Naive thymus-derived CD4-positive, alpha-beta T cell (primary cell): ENCODE measurements at regions not wholly inside any gene's neighbourhood (a gene's known extent, or its start where the extent isn't known, plus 50 kb on each side); places are given as distances from the start of the nearest gene placed in this dataset.

Experiments used
- ATAC-seq: fragments of 150-1000 bp; cut with Tn5 transposase; 2 replicates; pipeline ENCODE4 v1.10.0; 2021; ENCODE audit warnings: mild to moderate bottlenecking, moderate library complexity
- CTCF ChIA-PET: fragments of 350-600 bp; sonication (Branson Sonifier 250); formaldehyde crosslinking; loops from one replicate; lab custom pipeline; 2021; ENCODE audit warnings: antibody characterized with exemption; lab: Charles Lee
- POLR2A ChIA-PET: fragments of 350-600 bp; sonication (Branson Sonifier 250); formaldehyde crosslinking; loops from one replicate; lab custom pipeline; 2021; ENCODE audit warnings: antibody characterized with exemption, inconsistent platforms; lab: Charles Lee
- DNase-seq, 9 donors: peaks; one replicate each; pipeline versions ENCODE4 v3.0.0 to v3.0.0-alpha.2; 2020 to 2022; ENCODE audit warnings: mixed read lengths in 1 of 9
- H3K27ac ChIP-seq: one replicate; pipeline ENCODE4 v1.7.0; 2013; ENCODE audit warnings: mild to moderate bottlenecking, low read depth, low read length, moderate library complexity
- H3K27me3 ChIP-seq, 2 donors: one replicate each; pipeline ENCODE4 v1.7.0; 2013; ENCODE audit warnings: low read length in 2 of 2, mild to moderate bottlenecking in 2 of 2, moderate library complexity in 2 of 2; ENCODE audit not compliant: control insufficient read depth in 2 of 2, insufficient read depth in 2 of 2
- H3K36me3 ChIP-seq, 3 experiments: 1 replicate in 2 of 3; 2 replicates in 1 of 3; pipeline ENCODE4 v1.7.0; 2013; ENCODE audit warnings: low read length in 3 of 3, mild to moderate bottlenecking in 3 of 3, moderate library complexity in 1 of 3; ENCODE audit not compliant: insufficient read depth in 3 of 3, control insufficient read depth in 2 of 3
- H3K4me1 ChIP-seq, 2 donors: one replicate each; pipeline ENCODE4 v1.7.0; 2013; ENCODE audit warnings: low read length in 2 of 2, mild to moderate bottlenecking in 2 of 2, moderate library complexity in 1 of 2; ENCODE audit not compliant: control insufficient read depth in 2 of 2, insufficient read depth in 2 of 2
- H3K4me3 ChIP-seq: 2 replicates; pipeline ENCODE4 v1.7.0; 2013; ENCODE audit warnings: mild to moderate bottlenecking, low read length
- H3K9me3 ChIP-seq, 3 experiments: 1 replicate in 2 of 3; 2 replicates in 1 of 3; pipeline ENCODE4 v1.7.0; 2013; ENCODE audit warnings: low read length in 3 of 3; ENCODE audit not compliant: control insufficient read depth in 2 of 3
- H3K27ac Mint-ChIP-seq, 9 donors: one replicate each; pipeline ENCODE4 v1.8.0; 2020 to 2022; ENCODE audit warnings: mixed read lengths in 9 of 9, mild to moderate bottlenecking in 8 of 9, moderate library complexity in 5 of 9, inconsistent platforms in 2 of 9
- H3K27me3 Mint-ChIP-seq, 5 donors: one replicate each; pipeline ENCODE4 v1.8.0; 2021 to 2022; ENCODE audit warnings: mixed read lengths in 5 of 5, mild to moderate bottlenecking in 1 of 5
- H3K36me3 Mint-ChIP-seq, 5 donors: one replicate each; pipeline ENCODE4 v1.8.0; 2020 to 2022; ENCODE audit warnings: mixed read lengths in 5 of 5, mild to moderate bottlenecking in 3 of 5, inconsistent platforms in 1 of 5
- H3K4me1 Mint-ChIP-seq, 7 donors: one replicate each; pipeline ENCODE4 v1.8.0; 2020 to 2022; ENCODE audit warnings: mixed read lengths in 7 of 7, mild to moderate bottlenecking in 3 of 7, inconsistent platforms in 1 of 7
- H3K4me3 Mint-ChIP-seq, 10 donors: one replicate each; pipeline ENCODE4 v1.8.0; 2020 to 2022; ENCODE audit warnings: mild to moderate bottlenecking in 10 of 10, mixed read lengths in 10 of 10, moderate library complexity in 6 of 10, inconsistent platforms in 2 of 10
- H3K9me3 Mint-ChIP-seq, 11 donors: one replicate each; pipeline ENCODE4 v1.8.0; 2020 to 2022; ENCODE audit warnings: mixed read lengths in 11 of 11, mild to moderate bottlenecking in 4 of 11, inconsistent platforms in 1 of 11, moderate library complexity in 1 of 11
- intact Hi-C, 2 donors: fragments of 100-400 bp; cut with micrococcal nuclease; formaldehyde crosslinking; loops; one replicate each; pipeline ENCODE4 v1.15.1; 2023

- CTCF ChIA-PET, result no interaction called here
- peak in 7 of 9 donors; percentile 30 to 62 (median 46) for DNase-seq
These were observed 92.1 kb upstream of the IER5L start for GRCh38 chr9:129270205-129270604.

DNA sequence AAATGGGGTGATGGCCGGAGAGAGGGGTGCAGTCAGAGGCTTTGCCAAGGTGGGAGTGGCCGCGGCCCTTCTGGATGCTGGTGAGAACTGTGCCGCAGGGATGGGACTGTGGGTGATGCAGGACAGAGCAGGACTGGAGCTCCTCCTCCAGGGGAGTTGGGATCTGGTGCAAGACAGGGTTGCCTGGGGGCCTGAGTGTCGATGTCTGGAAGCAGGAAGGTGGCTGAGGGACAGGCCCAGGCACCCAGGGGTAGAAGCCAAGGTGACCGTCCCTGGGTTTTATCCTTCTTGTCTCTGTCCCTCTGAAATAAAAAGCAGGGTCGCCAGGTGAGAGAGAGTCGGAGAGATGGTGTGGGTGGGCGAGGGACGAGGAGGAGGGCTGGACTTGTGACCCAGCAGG is 89.1 kb upstream of the IER5L start:
- Mint-ChIP-seq H3K27me3 (peaks cover 0 to 4% (median 0%) of the 10 kb centered on the region in 5 donors), H3K4me1 (peaks cover 18 to 35% (median 25%) of the 10 kb centered on the region in 7 donors), H3K9me3 (no peaks in the 10 kb centered on the region), H3K36me3 (no peaks in the 10 kb centered on the region), H3K27ac (peak overlapping the region in 1 of 9 donors; percentile 26), H3K4me3 (no peak overlapping the region)
- intact Hi-C loops, result no loop called here
- no peaks in the 10 kb centered on the region for H3K9me3 ChIP-seq
- H3K36me3 ChIP-seq, result no peaks in the 10 kb centered on the region
- no peak for ATAC-seq
- no peak for DNase-seq
- H3K4me1 ChIP-seq, result peaks cover 20 to 22% of the 10 kb centered on the region in 2 donors
- CTCF ChIA-PET, result no interaction called here
- H3K4me3 ChIP-seq, result no peak overlapping the region
- no peaks in the 10 kb centered on the region for H3K27me3 ChIP-seq
- no peak overlapping the region for H3K27ac ChIP-seq
- POLR2A ChIA-PET, result interaction anchor here (0.6 kb wide), 1 partner anchor 91 kb away, joined by 4 read pairs; no protein-coding TSS in a partner anchor

More at GRCh38 chr9:129270205-129270604, 92.1 kb upstream of the IER5L start:
- no peaks in the 10 kb centered on the region for H3K36me3 ChIP-seq
- Mint-ChIP-seq H3K9me3 (no peaks in the 10 kb centered on the region), H3K27me3 (peaks cover 0 to 14% (median 0%) of the 10 kb centered on the region in 5 donors), H3K4me3 (peak overlapping the region; percentile 41 to 81 (median 72)), H3K27ac (peak overlapping the region; percentile 33 to 89 (median 82)), H3K36me3 (no peaks in the 10 kb centered on the region), H3K4me1 (peaks cover 18 to 37% (median 27%) of the 10 kb centered on the region in 7 donors)
- POLR2A ChIA-PET, result no interaction called here
- H3K27ac ChIP-seq, result no peak overlapping the region
- H3K4me3 ChIP-seq, result peak overlapping the region; percentile 6
- no peaks in the 10 kb centered on the region for H3K9me3 ChIP-seq
- H3K4me1 ChIP-seq, result peaks cover 20 to 22% of the 10 kb centered on the region in 2 donors
- H3K27me3 ChIP-seq, result no peaks in the 10 kb centered on the region
- intact Hi-C loops, result loop anchor here (1.0 to 10.0 kb wide), 4 partner anchors 11 to 55 kb away; no protein-coding TSS in a partner anchor
- peak; percentile 80 for ATAC-seq

DNA sequence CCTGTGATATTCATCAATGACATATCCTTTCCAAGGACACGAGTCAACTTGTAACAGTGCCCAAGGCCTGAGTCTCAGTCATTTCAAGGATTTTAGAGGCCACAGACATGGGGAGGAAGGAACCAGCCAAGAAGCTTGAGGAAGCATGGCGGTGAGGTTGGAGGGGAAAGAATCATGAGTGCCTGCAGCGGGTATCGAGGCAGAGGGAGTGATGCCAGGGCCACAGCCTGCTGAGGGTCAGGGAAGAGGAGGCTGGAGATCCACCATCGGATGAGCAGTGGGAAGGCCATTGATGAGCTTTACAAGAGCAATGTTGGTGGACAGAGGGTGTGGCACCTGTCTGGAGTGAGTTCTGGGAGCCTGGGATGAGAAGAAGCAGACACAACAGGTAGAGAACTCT is 88.5 kb upstream of the IER5L start:
- Mint-ChIP-seq H3K27me3 (peaks cover 0 to 4% (median 0%) of the 10 kb centered on the region in 5 donors), H3K9me3 (no peaks in the 10 kb centered on the region), H3K4me3 (no peak overlapping the region), H3K4me1 (peaks cover 16 to 35% (median 25%) of the 10 kb centered on the region in 7 donors), H3K36me3 (no peaks in the 10 kb centered on the region), H3K27ac (peak overlapping the region in 2 of 9 donors; percentile 25 to 84)
- Histone ChIP-seq H3K9me3 (no peaks in the 10 kb centered on the region), H3K4me1 (peaks cover 17 to 18% of the 10 kb centered on the region in 2 donors), H3K36me3 (no peaks in the 10 kb centered on the region), H3K27me3 (no peaks in the 10 kb centered on the region), H3K27ac (no peak overlapping the region), H3K4me3 (no peak overlapping the region)
- ChIA-PET CTCF (no interaction called here), POLR2A (no interaction called here)
- ATAC-seq, result no peak
- intact Hi-C loops, result no loop called here
- no peak for DNase-seq

GRCh38 chr9:129264388-129264787 is 86.3 kb upstream of the IER5L start:
- Histone ChIP-seq H3K4me3 (no peak overlapping the region), H3K36me3 (no peaks in the 10 kb centered on the region), H3K9me3 (no peaks in the 10 kb centered on the region), H3K4me1 (peaks cover under 1 to 4% of the 10 kb centered on the region in 2 donors), H3K27me3 (no peaks in the 10 kb centered on the region), H3K27ac (no peak overlapping the region)
- no peaks in the 10 kb centered on the region for H3K9me3 Mint-ChIP-seq
- ChIA-PET CTCF (no interaction called here), POLR2A (interaction anchor here (0.6 kb wide), 1 partner anchor 180 kb away, joined by 5 read pairs; no protein-coding TSS in a partner anchor)
- peaks cover 0 to 15% (median 0%) of the 10 kb centered on the region in 5 donors for H3K27me3 Mint-ChIP-seq
- H3K36me3 Mint-ChIP-seq, result peaks cover 0 to 2% (median 0%) of the 10 kb centered on the region in 5 donors
- peaks cover 10 to 33% (median 28%) of the 10 kb centered on the region in 7 donors for H3K4me1 Mint-ChIP-seq
- ATAC-seq, result no peak
- H3K4me3 Mint-ChIP-seq, result no peak overlapping the region
- intact Hi-C loops, result no loop called here
- no peak for DNase-seq
- H3K27ac Mint-ChIP-seq, result no peak overlapping the region

- Histone ChIP-seq H3K27me3 (no peaks in the 10 kb centered on the region), H3K27ac (no peak overlapping the region), H3K9me3 (no peaks in the 10 kb centered on the region), H3K4me3 (no peak overlapping the region), H3K4me1 (peaks cover 6 to 9% of the 10 kb centered on the region in 2 donors), H3K36me3 (no peaks in the 10 kb centered on the region)
- Mint-ChIP-seq H3K36me3 (peaks cover 0 to 2% (median 0%) of the 10 kb centered on the region in 5 donors), H3K4me1 (peaks cover 15 to 36% (median 33%) of the 10 kb centered on the region in 7 donors), H3K4me3 (no peak overlapping the region), H3K9me3 (no peaks in the 10 kb centered on the region), H3K27me3 (peaks cover 0 to 21% (median 0%) of the 10 kb centered on the region in 5 donors), H3K27ac (peak overlapping the region in 1 of 9 donors; percentile 42)
- ATAC-seq, result no peak
- POLR2A ChIA-PET, result interaction anchor here (0.6 kb wide), 1 partner anchor 181 kb away, joined by 5 read pairs; no protein-coding TSS in a partner anchor
- CTCF ChIA-PET, result no interaction called here
- no peak for DNase-seq
- intact Hi-C loops, result no loop called here
These were observed 85.8 kb upstream of the IER5L start for GRCh38 chr9:129263836-129264235.

DNA sequence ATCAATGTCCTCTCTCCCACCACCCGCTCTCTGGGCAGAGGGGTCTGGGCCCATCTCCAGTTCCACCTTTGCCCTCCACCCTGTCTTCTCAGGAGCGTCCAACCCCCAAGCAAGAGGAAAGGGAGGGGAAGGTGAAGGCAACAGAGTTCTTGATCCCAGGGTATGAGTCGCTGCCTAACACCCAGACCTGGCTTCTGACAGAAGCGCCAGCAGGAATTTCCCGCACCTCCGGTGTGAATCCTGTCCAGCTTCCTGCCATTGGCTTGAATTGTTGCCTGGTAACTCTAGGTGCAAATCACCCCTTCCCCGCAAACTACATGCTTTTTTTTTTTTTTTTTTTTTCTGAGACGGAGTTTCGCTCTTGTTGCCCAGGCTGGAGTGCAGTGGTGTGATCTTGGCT is 84.2 kb upstream of the IER5L start:
- H3K27me3 ChIP-seq, result no peaks in the 10 kb centered on the region
- no peaks in the 10 kb centered on the region for H3K9me3 ChIP-seq
- ChIA-PET CTCF (interaction anchor here (1.1 kb wide), 1 partner anchor 20 kb away, joined by 3 read pairs; no protein-coding TSS in a partner anchor), POLR2A (interaction anchor here (0.7 to 1.8 kb wide), 2 partner anchors 25 to 168 kb away, joined by 3 to 4 read pairs; no protein-coding TSS in a partner anchor)
- Mint-ChIP-seq H3K36me3 (peaks cover 0 to 2% (median 0%) of the 10 kb centered on the region in 5 donors), H3K27me3 (peaks cover 0 to 28% (median 0%) of the 10 kb centered on the region in 5 donors), H3K9me3 (no peaks in the 10 kb centered on the region), H3K4me1 (peaks cover 16 to 43% (median 41%) of the 10 kb centered on the region in 7 donors), H3K4me3 (peak overlapping the region in 3 of 10 donors; percentile 21 to 75 (median 70)), H3K27ac (no peak overlapping the region)
- peaks cover 12 to 18% of the 10 kb centered on the region in 2 donors for H3K4me1 ChIP-seq
- no peak overlapping the region for H3K4me3 ChIP-seq
- H3K27ac ChIP-seq, result no peak overlapping the region
- ATAC-seq (no peak), DNase-seq (no peak)
- intact Hi-C loops, result no loop called here
- no peaks in the 10 kb centered on the region for H3K36me3 ChIP-seq
